ENCODE measurements at regions not wholly inside any gene's neighbourhood (a gene's known extent, or its start where the extent isn't known, plus 50 kb on each side); places are given as distances from the start of the nearest gene placed in this dataset.

GRCh38 chrX:109939498-109939897, 63.4 kb upstream of the TMEM164 start:
- H3K4me3 ChIP-seq = no peak overlapping the region
- H3K4me2 ChIP-seq = no peak overlapping the region
- H3K36me3 ChIP-seq (replicated peaks; ENCODE audit: insufficient read depth, low read depth) = no peaks in the 10 kb centered on the region
- no peaks in the 10 kb centered on the region for H3K9me3 ChIP-seq (ENCODE audit: low read depth)
- H2AFZ ChIP-seq = no peak overlapping the region
- H4K20me1 ChIP-seq (ENCODE audit: insufficient read depth, poor library complexity, severe bottlenecking) = no peaks in the 10 kb centered on the region
- no peak for DNase-seq (ENCODE audit: low spot score)
- TF ChIP-seq EZH2 (IDR thresholded peaks at IDR 0.05; ENCODE audit: borderline replicate concordance) = no peak
- no peak for TF ChIP-seq EZH2phosphoT487 (IDR thresholded peaks at IDR 0.05; ENCODE audit: low read depth, severe bottlenecking, unreplicated experiment)
- no peak for TF ChIP-seq CTCF (IDR thresholded peaks at IDR 0.05; ENCODE audit: poor library complexity)
- no peak overlapping the region for H3K27ac ChIP-seq
- H3K79me2 ChIP-seq = no peaks in the 10 kb centered on the region
- no peaks in the 10 kb centered on the region for H3K27me3 ChIP-seq
- no peaks in the 10 kb centered on the region for H3K4me1 ChIP-seq (ENCODE audit: insufficient read depth)
- WGBS (ENCODE audit: low lambda C conversion rate, missing lambda C conversion rate) = 77% methylated on average over 2 of the region's 2 CpGs
- no peaks in the 10 kb centered on the region for H3K9me2 ChIP-seq (replicated peaks; ENCODE audit: insufficient read depth)

- TF ChIP-seq EZH2 (IDR thresholded peaks at IDR 0.05; ENCODE audit: borderline replicate concordance) (no peak), CTCF (IDR thresholded peaks at IDR 0.05; ENCODE audit: poor library complexity) (no peak), EZH2phosphoT487 (IDR thresholded peaks at IDR 0.05; ENCODE audit: low read depth, severe bottlenecking, unreplicated experiment) (no peak)
These were observed 62.5 kb upstream of the TMEM164 start for GRCh38 chrX:109940411-109940810.

GRCh38 chrX:109943092-109943739, 59.7 kb upstream of the TMEM164 start:
- no peaks in the 10 kb centered on the region for H3K79me2 ChIP-seq
- no peaks in the 10 kb centered on the region for H3K27me3 ChIP-seq
- H4K20me1 ChIP-seq (ENCODE audit: insufficient read depth, poor library complexity, severe bottlenecking) = no peaks in the 10 kb centered on the region
- no peaks in the 10 kb centered on the region for H3K4me1 ChIP-seq (ENCODE audit: insufficient read depth)
- no peak for DNase-seq (ENCODE audit: low spot score)
- no peak for TF ChIP-seq EZH2 (IDR thresholded peaks at IDR 0.05; ENCODE audit: borderline replicate concordance)
- no peaks in the 10 kb centered on the region for H3K9me3 ChIP-seq (ENCODE audit: low read depth)
- H3K9me2 ChIP-seq (replicated peaks; ENCODE audit: insufficient read depth) = no peaks in the 10 kb centered on the region
- no peak overlapping the region for H2AFZ ChIP-seq
- no peak overlapping the region for H3K4me2 ChIP-seq
- 42% methylated on average over 2 of the region's 2 CpGs for WGBS (ENCODE audit: low lambda C conversion rate, missing lambda C conversion rate)
- H3K27ac ChIP-seq = no peak overlapping the region
- no peaks in the 10 kb centered on the region for H3K36me3 ChIP-seq (replicated peaks; ENCODE audit: insufficient read depth, low read depth)
- H3K4me3 ChIP-seq = no peak overlapping the region

More at GRCh38 chrX:109940411-109940810, 62.5 kb upstream of the TMEM164 start:
- H3K9me2 ChIP-seq (replicated peaks; ENCODE audit: insufficient read depth) = no peaks in the 10 kb centered on the region
- no peak overlapping the region for H3K4me2 ChIP-seq
- no peaks in the 10 kb centered on the region for H4K20me1 ChIP-seq (ENCODE audit: insufficient read depth, poor library complexity, severe bottlenecking)
- H3K27me3 ChIP-seq = no peaks in the 10 kb centered on the region
- whole genome bisulfite sequencing (ENCODE audit: low lambda C conversion rate, missing lambda C conversion rate) = 65% methylated on average over 2 of the region's 2 CpGs
- H2AFZ ChIP-seq = no peak overlapping the region
- no peak for DNase-seq (ENCODE audit: low spot score)
- no peaks in the 10 kb centered on the region for H3K79me2 ChIP-seq
- no peak overlapping the region for H3K27ac ChIP-seq
- H3K4me1 ChIP-seq (ENCODE audit: insufficient read depth) = no peaks in the 10 kb centered on the region
- no peaks in the 10 kb centered on the region for H3K9me3 ChIP-seq (ENCODE audit: low read depth)
- H3K4me3 ChIP-seq = no peak overlapping the region
- H3K36me3 ChIP-seq (replicated peaks; ENCODE audit: insufficient read depth, low read depth) = no peaks in the 10 kb centered on the region

DNA sequence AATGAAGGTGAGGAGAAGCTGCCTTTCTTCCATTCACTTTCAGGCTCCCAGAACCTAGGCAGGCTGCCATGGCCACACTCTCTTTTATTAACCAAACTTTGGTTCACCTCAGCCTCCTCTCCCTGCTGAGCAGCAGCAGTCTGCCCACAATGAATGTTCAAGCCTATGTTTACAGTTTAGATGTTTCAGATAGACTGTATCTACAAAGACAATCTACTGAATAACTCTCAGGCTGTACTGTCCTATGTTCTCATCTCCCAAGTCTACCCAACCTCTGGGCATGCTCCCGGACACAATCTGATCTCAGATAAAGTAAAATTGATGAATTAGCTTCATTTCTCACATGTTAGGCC, 59.2 kb upstream of the TMEM164 start:
- Histone ChIP-seq H3K36me3 (replicated peaks; ENCODE audit: insufficient read depth, low read depth) (no peaks in the 10 kb centered on the region), H3K4me2 (no peak overlapping the region), H3K9me3 (ENCODE audit: low read depth) (no peaks in the 10 kb centered on the region), H3K9me2 (replicated peaks; ENCODE audit: insufficient read depth) (no peaks in the 10 kb centered on the region), H3K4me3 (no peak overlapping the region), H3K27ac (no peak overlapping the region), H3K27me3 (no peaks in the 10 kb centered on the region), H4K20me1 (ENCODE audit: insufficient read depth, poor library complexity, severe bottlenecking) (no peaks in the 10 kb centered on the region), H2AFZ (no peak overlapping the region), H3K4me1 (ENCODE audit: insufficient read depth) (no peaks in the 10 kb centered on the region), H3K79me2 (no peaks in the 10 kb centered on the region)
- 52% methylated on average over 1 of the region's 1 CpG for WGBS (ENCODE audit: low lambda C conversion rate, missing lambda C conversion rate)
- DNase-seq (ENCODE audit: low spot score) = no peak
- TF ChIP-seq EZH2 (IDR thresholded peaks at IDR 0.05; ENCODE audit: borderline replicate concordance) (no peak), CTCF (IDR thresholded peaks at IDR 0.05; ENCODE audit: poor library complexity) (no peak), EZH2phosphoT487 (IDR thresholded peaks at IDR 0.05; ENCODE audit: low read depth, severe bottlenecking, unreplicated experiment) (no peak)
